RPMI8226 (cell line): ENCODE measurements at regions not wholly inside any gene's neighbourhood (a gene's known extent, or its start where the extent isn't known, plus 50 kb on each side); places are given as distances from the start of the nearest gene placed in this dataset.
"Not testable (repeated sequence)": the region's sequence is repeated elsewhere in the genome, so short reads cannot be mapped to it uniquely, and the experiment has no call there.

Source experiments
- DNase-seq: peaks from one replicate; pipeline ENCODE4 v3.0.0-alpha.2; 2015

GRCh38 chr17:16842346-16842745 is 129.6 kb downstream of the TNFRSF13B start:
- not testable (repeated sequence) for DNase-seq

GRCh38 chr17:16841896-16842295 is 130.0 kb downstream of the TNFRSF13B start:
- DNase-seq = not testable (repeated sequence)

- DNase-seq = not testable (repeated sequence)
Observed at GRCh38 chr17:16840219-16840618, 131.7 kb downstream of the TNFRSF13B start.

- DNase-seq = not testable (repeated sequence)
Observed at GRCh38 chr17:16839242-16840175, 132.4 kb downstream of the TNFRSF13B start.

GRCh38 chr17:16838795-16839194 is 133.1 kb downstream of the TNFRSF13B start:
- DNase-seq = not testable (repeated sequence)

GRCh38 chr17:16838287-16838686 is 133.6 kb downstream of the TNFRSF13B start:
- DNase-seq = not testable (repeated sequence)

- not testable (repeated sequence) for DNase-seq
Observed at GRCh38 chr17:16837468-16838266, 134.3 kb downstream of the TNFRSF13B start.

GRCh38 chr17:16836315-16836915 is 135.5 kb downstream of the TNFRSF13B start:
- DNase-seq = not testable (repeated sequence)

- DNase-seq = not testable (repeated sequence)
Observed at GRCh38 chr17:16833517-16833916, 138.4 kb downstream of the TNFRSF13B start.

GRCh38 chr17:16832853-16833252 is 139.1 kb downstream of the TNFRSF13B start:
- DNase-seq = not testable (repeated sequence)

GRCh38 chr17:16832206-16832605 is 139.7 kb downstream of the TNFRSF13B start:
- DNase-seq = not testable (repeated sequence)

GRCh38 chr17:16830770-16831169 is 140.7 kb downstream of the CCDC144A start:
- not testable (repeated sequence) for DNase-seq

- not testable (repeated sequence) for DNase-seq
Observed at GRCh38 chr17:16830219-16830618, 140.2 kb downstream of the CCDC144A start.
